SK-N-SH (cell line): ENCODE measurements at regions not wholly inside any gene's neighbourhood (a gene's known extent, or its start where the extent isn't known, plus 50 kb on each side); places are given as distances from the start of the nearest gene placed in this dataset.

ENCODE experiments used
- CTCF ChIA-PET: fragments of 300-600, 350-600 bp; formaldehyde crosslinking; extraction: SDS; loops from one replicate; lab custom pipeline; 2021; lab: Yijun Ruan, JAX
- POLR2A ChIA-PET: fragments of 350-600 bp; sonication (Branson Sonifier 250); formaldehyde crosslinking; extraction: SDS; loops from one replicate; lab custom pipeline; 2020; ENCODE audit warnings: antibody characterized with exemption, inconsistent platforms; lab: Yijun Ruan, JAX
- DNase-seq: peaks from one replicate; pipeline ENCODE4 v3.0.0; 2012
- H2AFZ ChIP-seq: fragments of 200-600 bp; sonication (generic); 2 replicates; pipeline ENCODE4 v1.8.1; 2016; ENCODE audit warnings: antibody characterized with exemption, mild to moderate bottlenecking, low read depth
- H3F3A ChIP-seq: fragments of 200-600 bp; sonication (generic); replicated peaks from 2 replicates; pipeline ENCODE3; 2016; ENCODE audit warnings: antibody characterized with exemption, mild to moderate bottlenecking; ENCODE audit not compliant: insufficient read depth
- H3K27ac ChIP-seq, 2 experiments: fragments of 200-500 bp in 1 of 2; fragments of 200-600 bp in 1 of 2; sonication (Bioruptor generic) in 1 of 2; sonication (generic), shearing (Covaris generic) in 1 of 2; 2 replicates each; pipeline versions ENCODE4 v1.5.1 to v1.6.1; 2014 to 2016; ENCODE audit warnings: low read depth in 2 of 2, inconsistent platforms in 1 of 2, low read length in 1 of 2, mild to moderate bottlenecking in 1 of 2, mixed read lengths in 1 of 2
- H3K27me3 ChIP-seq: fragments of 200-600 bp; sonication (generic), shearing (Covaris generic); 2 replicates; pipeline ENCODE4 v1.6.1; 2016; ENCODE audit warnings: mixed run types; ENCODE audit not compliant: insufficient read depth
- H3K36me3 ChIP-seq, 2 experiments: fragments of 200-500 bp in 1 of 2; fragments of 200-600 bp in 1 of 2; sonication (Bioruptor generic) in 1 of 2; sonication (generic) in 1 of 2; replicated peaks in 1 of 2; 2 replicates each; pipeline versions ENCODE3 to v1.5.1; 2014 to 2016; ENCODE audit warnings: low read length in 1 of 2, mild to moderate bottlenecking in 1 of 2; ENCODE audit not compliant: insufficient read depth in 2 of 2, control insufficient read depth in 1 of 2
- H3K4me1 ChIP-seq, 2 experiments: fragments of 200-500 bp in 1 of 2; fragments of 200-600 bp in 1 of 2; sonication (Bioruptor generic) in 1 of 2; sonication (generic), shearing (Covaris generic) in 1 of 2; 2 replicates each; pipeline versions ENCODE4 v1.5.1 to v1.6.1; 2014 to 2016; ENCODE audit warnings: low read depth in 1 of 2, low read length in 1 of 2, mixed run types in 1 of 2; ENCODE audit not compliant: insufficient read depth in 2 of 2, control insufficient read depth in 1 of 2
- H3K4me2 ChIP-seq: fragments of 200-600 bp; sonication (generic), shearing (Covaris generic); 2 replicates; pipeline ENCODE4 v1.6.1; 2017; ENCODE audit warnings: mixed run types
- H3K4me3 ChIP-seq, 2 experiments: fragments of 200-500 bp in 1 of 2; fragments of 200-600 bp in 1 of 2; sonication (Bioruptor generic) in 1 of 2; sonication (generic), shearing (Covaris generic) in 1 of 2; 2 replicates each; pipeline versions ENCODE4 v1.5.1 to v1.8.1; 2014 to 2016; ENCODE audit warnings: low read depth in 2 of 2, inconsistent platforms in 1 of 2, low read length in 1 of 2, mild to moderate bottlenecking in 1 of 2, mixed read lengths in 1 of 2, moderate library complexity in 1 of 2
- H3K79me2 ChIP-seq: fragments of 200-600 bp; sonication (generic); 2 replicates; pipeline ENCODE4 v1.8.1; 2017; ENCODE audit warnings: mild to moderate bottlenecking; ENCODE audit not compliant: insufficient read depth
- H3K9ac ChIP-seq: fragments of 200-600 bp; sonication (generic); 2 replicates; pipeline ENCODE4 v1.6.1; 2017; ENCODE audit warnings: mixed run types
- H3K9me2 ChIP-seq: fragments of 200-600 bp; sonication (generic); 2 replicates; pipeline ENCODE4 v1.6.1; 2017; ENCODE audit warnings: mixed run types
- H3K9me3 ChIP-seq: fragments of 200-600 bp; sonication (generic); 2 replicates; pipeline ENCODE4 v1.6.1; 2017; ENCODE audit warnings: mixed run types, mild to moderate bottlenecking, moderate library complexity
- H4K20me1 ChIP-seq: fragments of 200-600 bp; sonication (generic); 2 replicates; pipeline ENCODE4 v1.6.1; 2017; ENCODE audit warnings: mild to moderate bottlenecking, mixed run types; ENCODE audit not compliant: insufficient read depth
- ELF1 ChIP-seq: IDR thresholded peaks from 2 replicates; pipeline ENCODE4 v1.4.0; 2012
- EZH2phosphoT487 ChIP-seq: fragments of 200-600 bp; sonication (generic); IDR thresholded peaks from 2 replicates; pipeline ENCODE4 v1.6.1; 2017; ENCODE audit warnings: low read depth, mixed run types, mild to moderate bottlenecking, antibody characterized with exemption, moderate library complexity, borderline replicate concordance
- FOXJ3 ChIP-seq: sonication (generic); formaldehyde crosslinking; IDR thresholded peaks from 2 replicates; pipeline ENCODE4 v1.5.1; 2020; ENCODE audit warnings: mild to moderate bottlenecking, missing genetic modification reagents
- GATA2 ChIP-seq: sonication (generic); formaldehyde crosslinking; IDR thresholded peaks from 2 replicates; pipeline ENCODE4 v1.5.0; 2020; ENCODE audit warnings: mild to moderate bottlenecking, missing genetic modification reagents
- JUND ChIP-seq: IDR thresholded peaks from 2 replicates; pipeline ENCODE4 v1.4.0; 2012
- MXI1 ChIP-seq: IDR thresholded peaks from 2 replicates; pipeline ENCODE4 v1.6.1; 2012; ENCODE audit warnings: mild to moderate bottlenecking, low read depth, low read length, improper control_type of control experiment
- NRF1 ChIP-seq: IDR thresholded peaks from 2 replicates; pipeline ENCODE4 v1.6.1; 2012; ENCODE audit warnings: low read depth, mild to moderate bottlenecking, low read length
- PBX3 ChIP-seq: IDR thresholded peaks from 2 replicates; pipeline ENCODE4; 2012
- POLR2AphosphoS5 ChIP-seq: IDR thresholded peaks from 2 replicates; pipeline ENCODE4 v1.6.1; 2012; ENCODE audit warnings: low read depth, low read length
- RAD21 ChIP-seq: IDR thresholded peaks from 2 replicates; pipeline ENCODE4 v1.6.1; 2012; ENCODE audit warnings: mild to moderate bottlenecking, low read length
- RFX5 ChIP-seq: IDR thresholded peaks from 2 replicates; pipeline ENCODE4 v1.6.1; 2012; ENCODE audit warnings: mild to moderate bottlenecking, improper control_type of control experiment, low read length
- SIN3A ChIP-seq: IDR thresholded peaks from 2 replicates; pipeline ENCODE4 v1.6.1; 2012; ENCODE audit warnings: low read depth, mild to moderate bottlenecking, low read length, moderate library complexity, borderline replicate concordance
- SMC3 ChIP-seq: IDR thresholded peaks from 2 replicates; pipeline ENCODE4 v1.6.1; 2012; ENCODE audit warnings: low read depth, low read length, improper control_type of control experiment
- YY1 ChIP-seq: IDR thresholded peaks from 2 replicates; pipeline ENCODE4 v1.4.0; 2012; ENCODE audit warnings: low read depth, mild to moderate bottlenecking
- TF ChIP-seq, protein P1 (sequence below): fragments of 200-600 bp; sonication (generic); IDR thresholded peaks from 2 replicates; pipeline ENCODE4 v1.6.1; 2017; ENCODE audit warnings: antibody characterized with exemption, mild to moderate bottlenecking, moderate library complexity
- TF ChIP-seq, protein P2 (sequence below): fragments of 150-350 bp; IDR thresholded peaks from 2 replicates; pipeline ENCODE4 v1.6.1; 2016; ENCODE audit warnings: mild to moderate bottlenecking, low read depth, low read length
- TF ChIP-seq, protein P3 (sequence below): IDR thresholded peaks from 2 replicates; pipeline ENCODE4 v1.4.0; 2012; ENCODE audit warnings: low read depth
- TF ChIP-seq, protein P4 (sequence below): IDR thresholded peaks from 2 replicates; pipeline ENCODE4 v1.6.1; 2012; ENCODE audit warnings: mild to moderate bottlenecking, low read depth, low read length, moderate library complexity
- TF ChIP-seq, protein P5 (sequence below): IDR thresholded peaks from 2 replicates; pipeline ENCODE4 v1.4.0; 2012; ENCODE audit warnings: low read depth, borderline replicate concordance

GRCh38 chr1:239170828-239171227, 215.5 kb upstream of the CHRM3 start:
- H3K4me2 ChIP-seq, result no peak overlapping the region
- TF ChIP-seq RAD21 (no peak), NRF1 (no peak), GATA2 (CRISPR knock-in tag) (no peak), POLR2AphosphoS5 (no peak), MXI1 (no peak), EZH2phosphoT487 (no peak), PBX3 (no peak), SMC3 (no peak), SIN3A (no peak), YY1 (no peak), JUND (no peak), FOXJ3 (no peak), RFX5 (no peak), ELF1 (no peak)
- TF ChIP-seq, protein P1, sequence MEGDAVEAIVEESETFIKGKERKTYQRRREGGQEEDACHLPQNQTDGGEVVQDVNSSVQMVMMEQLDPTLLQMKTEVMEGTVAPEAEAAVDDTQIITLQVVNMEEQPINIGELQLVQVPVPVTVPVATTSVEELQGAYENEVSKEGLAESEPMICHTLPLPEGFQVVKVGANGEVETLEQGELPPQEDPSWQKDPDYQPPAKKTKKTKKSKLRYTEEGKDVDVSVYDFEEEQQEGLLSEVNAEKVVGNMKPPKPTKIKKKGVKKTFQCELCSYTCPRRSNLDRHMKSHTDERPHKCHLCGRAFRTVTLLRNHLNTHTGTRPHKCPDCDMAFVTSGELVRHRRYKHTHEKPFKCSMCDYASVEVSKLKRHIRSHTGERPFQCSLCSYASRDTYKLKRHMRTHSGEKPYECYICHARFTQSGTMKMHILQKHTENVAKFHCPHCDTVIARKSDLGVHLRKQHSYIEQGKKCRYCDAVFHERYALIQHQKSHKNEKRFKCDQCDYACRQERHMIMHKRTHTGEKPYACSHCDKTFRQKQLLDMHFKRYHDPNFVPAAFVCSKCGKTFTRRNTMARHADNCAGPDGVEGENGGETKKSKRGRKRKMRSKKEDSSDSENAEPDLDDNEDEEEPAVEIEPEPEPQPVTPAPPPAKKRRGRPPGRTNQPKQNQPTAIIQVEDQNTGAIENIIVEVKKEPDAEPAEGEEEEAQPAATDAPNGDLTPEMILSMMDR, result no peak
- TF ChIP-seq, protein P2, sequence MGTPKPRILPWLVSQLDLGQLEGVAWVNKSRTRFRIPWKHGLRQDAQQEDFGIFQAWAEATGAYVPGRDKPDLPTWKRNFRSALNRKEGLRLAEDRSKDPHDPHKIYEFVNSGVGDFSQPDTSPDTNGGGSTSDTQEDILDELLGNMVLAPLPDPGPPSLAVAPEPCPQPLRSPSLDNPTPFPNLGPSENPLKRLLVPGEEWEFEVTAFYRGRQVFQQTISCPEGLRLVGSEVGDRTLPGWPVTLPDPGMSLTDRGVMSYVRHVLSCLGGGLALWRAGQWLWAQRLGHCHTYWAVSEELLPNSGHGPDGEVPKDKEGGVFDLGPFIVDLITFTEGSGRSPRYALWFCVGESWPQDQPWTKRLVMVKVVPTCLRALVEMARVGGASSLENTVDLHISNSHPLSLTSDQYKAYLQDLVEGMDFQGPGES, result no peak
- TF ChIP-seq, protein P3, sequence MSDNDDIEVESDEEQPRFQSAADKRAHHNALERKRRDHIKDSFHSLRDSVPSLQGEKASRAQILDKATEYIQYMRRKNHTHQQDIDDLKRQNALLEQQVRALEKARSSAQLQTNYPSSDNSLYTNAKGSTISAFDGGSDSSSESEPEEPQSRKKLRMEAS, result no peak
- TF ChIP-seq, protein P4, sequence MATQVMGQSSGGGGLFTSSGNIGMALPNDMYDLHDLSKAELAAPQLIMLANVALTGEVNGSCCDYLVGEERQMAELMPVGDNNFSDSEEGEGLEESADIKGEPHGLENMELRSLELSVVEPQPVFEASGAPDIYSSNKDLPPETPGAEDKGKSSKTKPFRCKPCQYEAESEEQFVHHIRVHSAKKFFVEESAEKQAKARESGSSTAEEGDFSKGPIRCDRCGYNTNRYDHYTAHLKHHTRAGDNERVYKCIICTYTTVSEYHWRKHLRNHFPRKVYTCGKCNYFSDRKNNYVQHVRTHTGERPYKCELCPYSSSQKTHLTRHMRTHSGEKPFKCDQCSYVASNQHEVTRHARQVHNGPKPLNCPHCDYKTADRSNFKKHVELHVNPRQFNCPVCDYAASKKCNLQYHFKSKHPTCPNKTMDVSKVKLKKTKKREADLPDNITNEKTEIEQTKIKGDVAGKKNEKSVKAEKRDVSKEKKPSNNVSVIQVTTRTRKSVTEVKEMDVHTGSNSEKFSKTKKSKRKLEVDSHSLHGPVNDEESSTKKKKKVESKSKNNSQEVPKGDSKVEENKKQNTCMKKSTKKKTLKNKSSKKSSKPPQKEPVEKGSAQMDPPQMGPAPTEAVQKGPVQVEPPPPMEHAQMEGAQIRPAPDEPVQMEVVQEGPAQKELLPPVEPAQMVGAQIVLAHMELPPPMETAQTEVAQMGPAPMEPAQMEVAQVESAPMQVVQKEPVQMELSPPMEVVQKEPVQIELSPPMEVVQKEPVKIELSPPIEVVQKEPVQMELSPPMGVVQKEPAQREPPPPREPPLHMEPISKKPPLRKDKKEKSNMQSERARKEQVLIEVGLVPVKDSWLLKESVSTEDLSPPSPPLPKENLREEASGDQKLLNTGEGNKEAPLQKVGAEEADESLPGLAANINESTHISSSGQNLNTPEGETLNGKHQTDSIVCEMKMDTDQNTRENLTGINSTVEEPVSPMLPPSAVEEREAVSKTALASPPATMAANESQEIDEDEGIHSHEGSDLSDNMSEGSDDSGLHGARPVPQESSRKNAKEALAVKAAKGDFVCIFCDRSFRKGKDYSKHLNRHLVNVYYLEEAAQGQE, result no peak
- TF ChIP-seq, protein P5, sequence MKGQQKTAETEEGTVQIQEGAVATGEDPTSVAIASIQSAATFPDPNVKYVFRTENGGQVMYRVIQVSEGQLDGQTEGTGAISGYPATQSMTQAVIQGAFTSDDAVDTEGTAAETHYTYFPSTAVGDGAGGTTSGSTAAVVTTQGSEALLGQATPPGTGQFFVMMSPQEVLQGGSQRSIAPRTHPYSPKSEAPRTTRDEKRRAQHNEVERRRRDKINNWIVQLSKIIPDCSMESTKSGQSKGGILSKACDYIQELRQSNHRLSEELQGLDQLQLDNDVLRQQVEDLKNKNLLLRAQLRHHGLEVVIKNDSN, result no peak
- no peaks in the 10 kb centered on the region for H4K20me1 ChIP-seq
- no peaks in the 10 kb centered on the region for H3K36me3 ChIP-seq
- H3F3A ChIP-seq, result no peaks in the 10 kb centered on the region
- H3K79me2 ChIP-seq, result no peaks in the 10 kb centered on the region
- H3K9me2 ChIP-seq, result no peaks in the 10 kb centered on the region
- no peak overlapping the region for H3K27ac ChIP-seq
- no peak overlapping the region for H3K4me3 ChIP-seq
- H3K9me3 ChIP-seq, result no peaks in the 10 kb centered on the region
- POLR2A ChIA-PET, result no interaction called here
- CTCF ChIA-PET, result no interaction called here
- no peaks in the 10 kb centered on the region for H3K27me3 ChIP-seq
- H2AFZ ChIP-seq, result no peak overlapping the region
- no peaks in the 10 kb centered on the region for H3K4me1 ChIP-seq
- no peak for DNase-seq
- no peak overlapping the region for H3K9ac ChIP-seq
